ENCODE measurements at regions not wholly inside any gene's neighbourhood (a gene's known extent, or its start where the extent isn't known, plus 50 kb on each side); places are given as distances from the start of the nearest gene placed in this dataset.

- TF ChIP-seq CTCF (IDR thresholded peaks at IDR 0.05; ENCODE audit: borderline replicate concordance, extremely low read depth, low read length, poor library complexity, severe bottlenecking): no peak
- TF ChIP-seq EZH2 (IDR thresholded peaks at IDR 0.05; ENCODE audit: borderline replicate concordance, low read depth, low read length, severe bottlenecking): no peak
Observed at GRCh38 chr5:2220741-2221140, 338.0 kb upstream of the IRX4 start.

Measured in DND-41 (cell line).